ENCODE measurements at regions not wholly inside any gene's neighbourhood (a gene's known extent, or its start where the extent isn't known, plus 50 kb on each side); places are given as distances from the start of the nearest gene placed in this dataset.
"Not testable (repeated sequence)": the region's sequence is repeated elsewhere in the genome, so short reads cannot be mapped to it uniquely, and the experiment has no call there.

GRCh38 chr11:45403521-45403920 is 117.4 kb upstream of the SYT13 start:
- DNase-seq = not testable (repeated sequence)

GRCh38 chr11:45402049-45402630 is 116.0 kb upstream of the SYT13 start:
- DNase-seq = no peak

GRCh38 chr11:45400591-45400990 is 114.5 kb upstream of the SYT13 start:
- DNase-seq = no peak

GRCh38 chr11:45399166-45399565 is 113.0 kb upstream of the SYT13 start:
- no peak for DNase-seq

GRCh38 chr11:45398325-45398724 is 112.2 kb upstream of the SYT13 start:
- DNase-seq = no peak

- DNase-seq = no peak
Measured at GRCh38 chr11:45396394-45396793, 110.3 kb upstream of the SYT13 start.

GRCh38 chr11:45395947-45396346 is 109.8 kb upstream of the SYT13 start:
- DNase-seq = no peak

GRCh38 chr11:45395421-45395820 is 109.3 kb upstream of the SYT13 start:
- no peak for DNase-seq

- DNase-seq = no peak
Measured at GRCh38 chr11:45394294-45395085, 108.3 kb upstream of the SYT13 start.

- DNase-seq = no peak
Measured at GRCh38 chr11:45393826-45394225, 107.7 kb upstream of the SYT13 start.

- DNase-seq = no peak
Measured at GRCh38 chr11:45393334-45393733, 107.2 kb upstream of the SYT13 start.

GRCh38 chr11:45392591-45393091 is 106.5 kb upstream of the SYT13 start:
- DNase-seq = no peak

- DNase-seq = no peak
Measured at GRCh38 chr11:45392154-45392553, 106.0 kb upstream of the SYT13 start.

- DNase-seq = no peak
Measured at GRCh38 chr11:45391168-45391850, 105.2 kb upstream of the SYT13 start.

GRCh38 chr11:45390407-45390806 is 104.3 kb upstream of the SYT13 start:
- no peak for DNase-seq

- no peak for DNase-seq
Measured at GRCh38 chr11:45388472-45388871, 102.3 kb upstream of the SYT13 start.

GRCh38 chr11:45387885-45388284 is 101.7 kb upstream of the SYT13 start:
- not testable (repeated sequence) for DNase-seq

- no peak for DNase-seq
Measured at GRCh38 chr11:45386972-45387371, 100.8 kb upstream of the SYT13 start.

- no peak for DNase-seq
Measured at GRCh38 chr11:45385844-45386243, 99.7 kb upstream of the SYT13 start.

- no peak for DNase-seq
Measured at GRCh38 chr11:45385423-45385822, 99.3 kb upstream of the SYT13 start.

GRCh38 chr11:45384711-45385241 is 98.6 kb upstream of the SYT13 start:
- DNase-seq = no peak

- no peak for DNase-seq
Measured at GRCh38 chr11:45384016-45384415, 97.9 kb upstream of the SYT13 start.

GRCh38 chr11:45383224-45383623 is 97.1 kb upstream of the SYT13 start:
- DNase-seq = peak; percentile 80

All from left hindlimb (tissue), 1 donor.